ENCODE measurements at regions not wholly inside any gene's neighbourhood (a gene's known extent, or its start where the extent isn't known, plus 50 kb on each side); places are given as distances from the start of the nearest gene placed in this dataset.

DNA sequence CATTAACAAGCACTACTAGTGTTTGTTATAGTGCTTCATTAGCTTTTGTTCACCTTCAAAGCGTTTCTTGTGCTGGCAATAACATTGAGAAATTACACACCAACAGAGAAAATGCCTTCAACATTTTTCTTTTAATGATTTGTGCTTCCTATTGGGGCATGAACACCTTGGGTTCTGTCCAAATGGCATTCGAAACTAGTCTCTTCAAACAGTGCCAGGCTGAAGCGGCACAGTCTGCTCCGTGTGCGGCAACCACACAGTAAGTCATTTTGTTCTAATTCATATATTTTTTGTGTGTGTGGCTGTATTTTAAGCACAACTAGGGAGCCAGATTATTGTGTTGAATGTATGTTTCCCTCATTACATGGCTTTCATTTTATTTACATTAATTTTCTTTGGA, 414.7 kb upstream of the SGCD start:
- DNase-seq (ENCODE audit: low spot score): no peak
- intact Hi-C loops (cut with DNase I): no loop called here

DNA sequence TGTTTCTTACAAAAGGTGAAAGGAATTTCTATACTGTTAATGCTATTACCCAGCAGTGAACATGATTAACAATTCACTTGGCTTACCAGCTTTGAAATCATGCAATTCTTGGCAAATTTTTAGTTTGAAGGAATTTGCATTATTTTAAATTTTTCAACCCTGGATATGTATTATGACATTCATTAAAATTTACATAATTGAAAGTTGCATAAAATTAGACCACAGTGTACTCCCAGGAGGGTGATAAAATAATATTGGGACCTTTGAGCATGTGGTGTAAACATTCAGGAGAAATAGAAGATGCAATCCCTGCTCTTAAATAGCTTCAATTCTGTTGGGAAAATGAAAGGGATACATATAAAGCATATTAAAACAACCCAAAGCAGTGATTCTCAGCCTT, 412.2 kb upstream of the SGCD start:
- intact Hi-C loops (cut with DNase I): no loop called here
- DNase-seq (ENCODE audit: low spot score): no peak

DNA sequence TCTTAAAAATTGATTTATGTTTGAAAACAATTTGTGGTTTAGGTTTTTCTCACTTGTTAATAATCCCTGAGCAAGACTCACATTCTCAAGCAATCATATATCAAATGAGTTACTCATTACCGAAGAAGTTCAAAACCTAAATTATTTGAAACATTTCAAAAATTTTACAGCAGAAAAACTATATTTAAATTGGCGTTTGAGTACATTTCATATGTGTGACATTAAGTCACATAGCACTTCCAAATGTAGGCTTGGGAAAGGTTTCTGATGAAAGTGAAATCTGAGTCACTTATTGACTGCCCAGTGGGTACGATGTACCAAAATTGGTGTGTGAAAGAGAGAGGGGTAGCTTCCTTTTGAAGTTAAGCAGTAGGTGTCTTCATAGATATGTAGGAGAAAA, 411.4 kb upstream of the SGCD start:
- DNase-seq (ENCODE audit: low spot score): no peak
- intact Hi-C loops (cut with DNase I): no loop called here

DNA sequence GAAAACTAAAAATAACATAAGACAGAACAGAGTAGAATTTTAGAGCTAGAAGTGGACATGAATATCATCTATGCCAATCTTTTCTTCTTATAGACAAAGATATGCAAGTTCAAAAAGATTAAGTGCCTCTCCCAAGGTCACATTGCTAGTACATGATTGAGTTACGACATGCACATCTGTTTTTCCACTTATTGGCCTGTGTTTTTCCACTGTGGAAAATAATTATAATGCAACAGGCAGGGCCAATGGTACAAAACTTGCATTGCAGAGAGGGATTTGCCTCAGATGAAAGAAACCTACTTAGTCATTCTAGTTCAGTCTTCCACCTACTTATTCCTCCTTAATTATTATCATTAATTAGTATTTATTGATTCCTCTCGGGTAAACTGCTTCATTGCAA, 407.8 kb upstream of the SGCD start:
- no peak for DNase-seq (ENCODE audit: low spot score)
- intact Hi-C loops (cut with DNase I): no loop called here

DNA sequence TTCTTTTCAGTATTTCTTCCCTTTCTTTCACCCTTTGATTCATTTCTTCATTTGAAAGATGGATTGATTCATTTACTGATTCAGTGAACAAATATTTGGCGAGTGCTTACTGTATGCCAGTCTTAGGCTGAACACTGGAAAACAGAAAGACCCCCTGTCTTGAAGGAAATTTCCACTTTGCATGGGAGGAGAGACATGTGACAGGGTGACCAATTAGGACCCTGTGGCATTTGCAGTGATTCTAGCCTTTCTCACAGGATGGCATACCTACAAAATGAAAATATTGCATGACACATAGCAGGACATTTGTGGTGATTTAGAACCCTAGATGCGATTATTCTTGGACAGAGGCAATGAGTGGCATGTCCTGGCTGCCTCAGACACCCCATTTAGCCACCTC, 407.2 kb upstream of the SGCD start:
- DNase-seq (ENCODE audit: low spot score): no peak
- intact Hi-C loops (cut with DNase I): no loop called here

DNA sequence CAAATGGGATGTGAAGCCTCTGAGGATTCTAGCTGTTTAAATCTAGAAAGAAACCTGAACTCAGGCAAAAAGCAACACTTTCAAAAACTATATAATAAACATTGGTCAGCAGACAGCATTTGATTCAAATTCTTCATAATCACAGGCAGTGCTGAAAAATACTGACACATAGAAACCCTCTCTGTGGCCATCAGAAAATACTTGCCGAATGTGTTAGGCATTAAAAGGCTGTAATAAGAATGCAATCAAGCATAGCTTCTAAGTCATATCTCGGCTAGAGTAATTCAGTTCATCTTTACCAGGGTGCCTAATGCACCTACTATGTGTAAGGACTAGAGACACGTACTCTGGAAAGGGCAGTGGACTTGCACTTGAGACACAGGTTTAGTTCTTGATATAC, 405.3 kb upstream of the SGCD start:
- no peak for DNase-seq (ENCODE audit: low spot score)
- intact Hi-C loops (cut with DNase I): no loop called here

DNA sequence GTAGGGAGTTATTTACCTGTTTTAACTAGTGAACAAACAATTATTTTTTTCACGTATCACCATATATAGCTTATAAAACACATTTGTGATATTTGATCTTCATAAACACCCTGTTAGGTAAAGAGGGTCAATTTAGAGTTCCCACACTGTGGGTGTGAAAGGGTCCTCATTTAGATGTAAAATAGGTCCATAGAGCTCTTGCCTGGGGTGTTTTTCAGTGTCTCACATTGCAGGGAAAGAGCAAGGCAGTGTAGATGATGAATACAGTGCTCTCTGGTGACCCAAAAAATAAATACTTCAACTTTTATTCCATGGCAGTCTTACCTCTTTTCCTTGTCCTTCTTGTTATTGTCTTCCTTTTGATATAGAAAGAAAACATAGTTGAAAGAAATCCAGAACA, 403.2 kb upstream of the SGCD start:
- DNase-seq (ENCODE audit: low spot score): no peak
- intact Hi-C loops (cut with DNase I): no loop called here

DNA sequence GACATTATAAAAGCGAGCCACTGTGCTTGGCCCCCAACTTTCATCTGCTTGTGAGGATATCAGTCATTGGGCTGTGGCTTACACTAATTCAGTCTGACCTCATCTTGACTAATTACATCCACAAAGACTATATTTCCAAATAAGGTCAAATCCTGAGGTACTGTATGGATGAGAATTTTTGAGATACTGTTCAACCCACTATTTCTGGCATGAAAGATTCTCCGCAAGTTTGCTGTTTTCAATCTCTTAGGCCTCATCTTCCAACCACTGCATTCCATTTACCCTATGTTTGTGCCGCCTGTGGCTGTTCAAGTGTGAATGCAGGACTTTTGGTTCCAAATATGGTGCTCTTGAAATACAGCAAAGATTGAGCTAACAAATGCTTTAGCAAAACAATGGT, 400.9 kb upstream of the SGCD start:
- intact Hi-C loops (cut with DNase I): no loop called here
- DNase-seq (ENCODE audit: low spot score): no peak

DNA sequence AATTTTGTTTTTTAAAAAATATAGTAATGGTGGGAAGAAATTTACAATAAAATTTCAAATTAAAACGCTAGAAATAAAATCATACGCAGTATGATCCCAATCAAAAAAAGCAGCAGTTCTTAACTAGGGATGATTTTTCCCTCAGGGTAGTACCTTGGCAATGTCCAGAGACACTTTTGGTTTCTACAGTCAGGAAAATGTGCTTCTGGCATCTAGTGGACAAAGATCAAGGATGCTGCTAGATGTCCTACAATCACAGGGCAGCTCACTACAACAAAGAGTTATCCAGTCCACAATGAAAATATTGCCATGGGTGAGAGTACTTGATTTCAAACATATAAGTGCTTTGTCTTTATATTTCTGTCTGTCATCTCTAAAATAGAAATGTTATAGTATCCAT, 400.2 kb upstream of the SGCD start:
- no peak for DNase-seq (ENCODE audit: low spot score)
- intact Hi-C loops (cut with DNase I): no loop called here

DNA sequence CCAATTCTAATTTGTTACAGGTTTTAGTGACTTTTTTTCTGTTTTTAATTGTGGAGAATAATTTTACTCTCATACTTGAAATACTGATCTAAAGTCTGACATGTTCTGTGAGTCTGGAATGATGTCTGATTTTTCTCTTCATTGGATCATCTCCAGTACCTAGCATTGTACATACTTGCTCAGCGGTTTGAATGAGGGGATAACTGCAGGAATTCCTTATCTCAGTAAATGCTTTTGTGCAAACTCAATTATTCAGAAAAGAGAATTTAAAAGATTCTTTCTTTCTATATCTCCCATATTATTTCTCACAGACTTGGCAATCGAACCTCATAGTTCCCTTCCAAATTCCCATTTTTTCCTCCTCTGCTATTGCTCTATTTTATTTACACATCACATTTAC, 397.9 kb upstream of the SGCD start:
- intact Hi-C loops (cut with DNase I): no loop called here
- DNase-seq (ENCODE audit: low spot score): no peak

DNA sequence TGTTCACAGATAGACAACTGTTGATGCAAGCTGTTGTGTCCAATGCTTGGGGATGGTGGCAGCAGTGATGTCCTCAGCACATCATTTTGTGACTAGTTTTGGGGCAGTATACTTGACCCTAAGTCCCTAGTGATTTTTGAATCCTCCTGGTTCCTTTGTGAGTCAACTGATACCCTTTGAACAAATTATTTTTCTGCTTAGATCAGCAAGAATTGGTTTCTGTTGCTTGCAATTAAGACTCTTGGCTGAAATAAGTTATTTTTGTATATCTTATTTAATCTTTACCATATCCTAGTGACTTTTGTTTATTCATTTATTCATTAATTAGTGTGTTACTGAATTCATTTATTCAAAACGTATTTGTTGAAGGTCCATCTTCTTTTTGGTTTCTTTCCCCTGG, 392.0 kb upstream of the SGCD start:
- intact Hi-C loops (cut with DNase I): loop anchor here (5.0 kb wide), 1 partner anchor 872 kb away; no protein-coding TSS in a partner anchor
- no peak for DNase-seq (ENCODE audit: low spot score)

DNA sequence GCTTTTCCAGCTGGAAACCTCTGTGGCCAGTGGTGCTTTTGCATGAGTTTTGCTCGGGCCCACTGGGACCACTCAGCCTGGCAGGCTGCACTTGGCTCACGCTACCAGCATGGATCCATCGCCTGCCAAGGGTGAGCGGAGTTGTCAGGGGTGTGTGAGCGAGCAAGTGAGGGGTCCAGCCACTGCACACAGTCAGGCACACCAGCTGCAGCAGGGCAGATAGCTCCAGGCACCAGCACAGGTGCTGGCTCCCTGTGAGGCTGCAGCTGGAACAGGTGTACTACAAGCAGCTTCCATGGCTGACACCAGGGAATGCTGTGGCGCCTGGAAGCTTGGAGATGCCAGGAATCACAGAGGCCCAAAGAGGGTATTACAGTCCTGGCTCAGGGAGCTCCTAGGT, 391.2 kb upstream of the SGCD start:
- intact Hi-C loops (cut with DNase I): loop anchor here (5.0 kb wide), 1 partner anchor 872 kb away; no protein-coding TSS in a partner anchor
- no peak for DNase-seq (ENCODE audit: low spot score)

DNA sequence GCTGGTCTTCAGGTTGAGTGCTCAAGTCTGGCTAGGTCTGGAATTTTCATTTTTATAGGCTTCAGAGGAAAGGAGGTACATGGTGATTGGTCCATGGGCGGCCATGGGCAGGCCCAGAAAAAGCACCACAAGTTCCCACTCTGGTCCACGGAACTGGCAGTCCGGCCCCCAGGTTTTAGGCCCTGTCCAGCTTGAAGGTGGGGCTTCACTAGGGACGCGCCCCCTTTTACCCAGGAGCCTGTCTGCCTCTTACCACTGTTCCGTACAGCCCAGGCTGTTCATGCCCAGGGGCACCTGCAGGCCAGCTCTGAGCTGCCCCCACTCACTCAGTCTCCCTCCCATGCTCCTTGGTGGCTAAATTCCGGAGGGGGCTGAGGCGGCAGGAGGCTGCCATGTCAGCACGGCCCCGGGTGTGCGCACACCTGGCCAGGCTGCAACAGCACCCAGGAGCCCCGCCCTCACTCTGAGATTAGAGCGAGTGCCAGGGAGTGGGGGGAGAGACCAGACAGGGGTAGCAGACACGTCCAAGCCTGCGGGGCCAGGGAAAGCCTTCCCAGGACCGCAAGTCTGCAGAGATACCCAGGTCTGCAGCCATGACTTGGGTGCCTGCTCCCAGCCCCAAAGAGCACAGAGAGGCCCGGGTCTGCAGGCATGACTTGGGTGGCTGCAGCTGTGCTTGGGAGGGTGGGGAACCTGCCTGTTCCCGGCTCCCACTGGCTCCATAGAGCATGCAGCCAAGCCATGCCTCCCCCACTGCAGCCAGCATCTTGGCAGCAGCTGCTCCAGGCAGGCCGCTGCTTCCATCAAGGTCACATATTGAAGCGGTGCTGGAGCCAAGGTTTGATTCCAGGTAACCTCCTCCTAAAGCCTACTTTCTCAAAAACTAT, 390.2 kb upstream of the SGCD start:
- intact Hi-C loops (cut with DNase I): loop anchor here (5.0 kb wide), 1 partner anchor 871 kb away; no protein-coding TSS in a partner anchor

DNA sequence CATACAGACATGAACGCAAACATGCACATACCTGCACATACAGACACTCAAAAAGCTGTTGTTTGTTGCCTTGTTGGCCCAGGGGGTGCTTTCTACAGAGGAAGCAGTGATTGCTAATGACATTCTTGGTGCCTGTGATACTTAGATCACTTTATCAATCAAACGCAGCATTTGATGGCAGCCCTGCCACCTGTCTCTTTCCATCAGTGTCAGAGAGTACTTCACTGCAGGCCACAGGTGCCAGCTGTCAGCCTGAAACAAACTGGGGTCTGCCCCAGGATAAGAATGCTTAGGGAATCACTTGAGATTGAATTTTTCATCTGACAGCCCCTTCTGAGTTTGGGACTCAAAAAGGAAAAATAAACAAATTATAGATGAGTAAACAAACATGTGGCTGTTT, 388.9 kb upstream of the SGCD start:
- DNase-seq (ENCODE audit: low spot score): no peak
- intact Hi-C loops (cut with DNase I): loop anchor here (5.0 kb wide), 1 partner anchor 869 kb away; no protein-coding TSS in a partner anchor

More for the DNA sequence above, 390.2 kb upstream of the SGCD start:
- DNase-seq (ENCODE audit: low spot score): no peak

DNA sequence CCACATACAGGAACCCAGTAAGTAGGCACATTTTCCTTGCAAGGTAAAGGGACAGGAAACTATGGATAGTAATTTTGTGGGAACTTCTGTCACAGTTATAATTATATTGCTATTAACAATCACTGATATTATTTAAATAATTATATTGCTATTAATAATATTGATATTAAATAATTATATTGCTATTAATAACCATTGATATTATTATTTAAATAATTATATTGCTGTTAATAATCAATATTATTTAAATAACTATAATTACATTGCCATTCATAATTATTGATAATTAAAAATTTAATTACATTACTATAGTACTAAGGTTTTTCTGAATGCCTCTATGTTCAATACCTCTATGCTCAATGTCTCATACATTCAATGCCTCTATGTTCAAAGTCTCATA, 385.6 kb upstream of the SGCD start:
- no peak for DNase-seq (ENCODE audit: low spot score)
- intact Hi-C loops (cut with DNase I): no loop called here

DNA sequence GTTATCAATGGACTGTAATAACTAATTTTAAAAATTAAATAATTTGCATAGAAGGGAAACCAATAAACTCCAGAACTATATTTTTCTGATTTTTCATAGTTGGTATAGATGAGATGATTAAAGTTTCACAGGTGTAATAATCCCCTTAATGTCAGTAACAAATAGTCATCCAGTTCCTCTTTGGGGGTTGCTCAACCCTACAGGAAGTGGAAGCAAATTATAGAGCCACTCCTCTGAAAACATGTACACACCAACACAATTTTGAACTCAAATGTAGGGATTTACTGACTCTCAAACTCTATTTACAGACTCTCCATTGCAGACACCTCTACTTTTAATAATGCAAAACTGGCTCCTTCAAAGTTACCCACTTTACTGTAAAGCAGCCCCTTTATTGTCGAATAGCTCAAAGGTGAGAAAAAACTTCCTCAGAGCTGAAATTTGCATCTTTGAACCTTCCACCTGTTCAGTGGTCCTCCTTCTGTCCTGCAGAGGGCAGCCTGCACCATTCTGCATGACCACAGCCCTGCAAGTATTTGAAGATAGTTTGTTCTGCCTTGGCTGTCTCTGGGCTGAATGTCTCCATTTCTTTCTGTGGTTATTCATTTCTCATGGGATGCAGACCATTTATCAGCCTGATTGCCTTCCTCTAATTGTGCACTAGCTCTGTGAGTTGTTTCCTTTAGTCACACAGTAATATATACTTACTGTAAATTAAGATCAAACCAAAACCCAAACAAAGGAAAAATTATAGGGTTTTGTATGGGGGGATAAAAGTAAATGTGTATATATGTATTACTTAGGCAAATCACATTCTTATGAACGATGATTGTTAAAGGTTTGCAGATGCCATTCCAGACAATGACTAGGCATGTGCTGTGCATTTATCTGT, 383.2 kb upstream of the SGCD start:
- no peak for DNase-seq (ENCODE audit: low spot score)
- intact Hi-C loops (cut with DNase I): no loop called here

DNA sequence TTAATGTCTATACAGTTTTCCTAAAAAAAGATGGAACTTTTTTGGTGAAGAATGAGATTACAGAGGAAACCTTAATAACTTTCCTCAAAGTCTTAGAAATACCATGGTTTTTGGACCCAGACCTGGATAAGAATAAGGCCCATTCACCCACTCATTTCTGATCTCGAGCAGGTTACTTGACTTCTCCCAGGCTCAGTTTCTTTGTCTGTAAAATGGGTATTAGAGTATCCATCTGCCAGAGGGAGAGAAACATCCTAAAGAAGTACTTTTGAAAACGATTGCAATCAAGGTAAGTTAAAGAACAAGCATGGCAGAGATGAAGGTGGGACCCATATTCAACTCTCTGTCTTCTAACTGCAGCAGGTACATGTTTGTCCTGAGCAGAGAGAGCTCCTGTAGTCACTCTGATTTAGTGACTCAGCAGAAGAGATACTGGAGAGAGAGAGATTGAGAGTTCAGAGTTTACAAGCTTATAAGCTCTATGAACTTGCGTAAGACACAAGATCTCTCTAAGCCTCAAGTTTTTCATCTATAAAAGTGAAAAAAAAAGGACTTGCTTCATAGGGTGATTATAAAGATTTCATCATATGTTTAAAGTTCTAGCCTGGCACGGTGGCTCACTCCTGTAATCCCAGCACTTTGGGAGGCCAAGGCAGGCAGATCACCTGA, 379.4 kb upstream of the SGCD start:
- DNase-seq (ENCODE audit: low spot score): no peak
- intact Hi-C loops (cut with DNase I): no loop called here

DNA sequence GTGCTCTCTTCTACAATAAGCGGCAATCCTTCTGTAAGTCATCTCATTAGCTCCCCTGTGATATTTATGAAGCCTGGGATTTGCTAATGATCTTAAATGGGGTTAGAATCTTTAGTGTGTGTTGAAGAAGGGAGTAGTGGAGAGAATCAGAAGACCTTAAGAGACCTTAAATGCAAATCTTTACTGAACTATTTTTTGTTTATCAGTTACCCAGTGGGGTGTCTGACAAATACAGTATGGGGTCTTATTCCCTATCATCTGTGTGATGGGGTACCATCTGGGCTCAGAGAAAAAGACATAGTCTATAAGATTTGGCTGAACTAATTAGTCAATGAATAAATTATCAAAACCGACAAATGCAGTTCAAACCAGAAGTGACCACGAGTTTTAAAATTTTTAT, 378.4 kb upstream of the SGCD start:
- DNase-seq (ENCODE audit: low spot score): no peak
- intact Hi-C loops (cut with DNase I): no loop called here

DNA sequence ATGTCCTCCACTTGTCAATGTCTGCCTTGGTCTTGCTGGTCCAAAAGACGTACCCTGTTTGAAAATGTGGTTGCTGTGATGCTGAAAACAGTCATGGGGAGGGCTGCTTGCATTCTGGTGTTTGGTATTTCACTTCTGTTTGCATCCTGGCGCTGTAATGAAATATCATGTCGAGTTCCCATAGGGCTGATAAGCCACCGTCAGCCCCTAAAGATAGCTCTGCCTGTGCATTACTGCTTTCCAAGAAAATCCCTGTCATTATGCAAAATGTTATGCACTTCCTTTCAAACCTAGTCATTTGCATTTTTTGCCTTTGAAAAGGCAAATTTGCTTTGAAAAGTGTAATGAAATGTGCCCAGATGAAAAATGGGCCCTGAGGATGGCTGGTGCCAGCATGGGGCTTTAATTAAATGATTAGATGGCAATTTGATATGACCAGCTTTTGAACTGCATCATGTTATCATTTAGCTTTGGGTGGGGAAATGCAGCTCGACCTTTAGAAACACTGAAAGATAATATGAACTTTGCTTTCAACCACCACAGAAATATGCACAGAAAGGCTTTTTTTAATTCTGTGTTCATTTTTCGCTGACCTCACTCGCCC, 374.4 kb upstream of the SGCD start:
- intact Hi-C loops (cut with DNase I): no loop called here
- DNase-seq (ENCODE audit: low spot score): no peak

DNA sequence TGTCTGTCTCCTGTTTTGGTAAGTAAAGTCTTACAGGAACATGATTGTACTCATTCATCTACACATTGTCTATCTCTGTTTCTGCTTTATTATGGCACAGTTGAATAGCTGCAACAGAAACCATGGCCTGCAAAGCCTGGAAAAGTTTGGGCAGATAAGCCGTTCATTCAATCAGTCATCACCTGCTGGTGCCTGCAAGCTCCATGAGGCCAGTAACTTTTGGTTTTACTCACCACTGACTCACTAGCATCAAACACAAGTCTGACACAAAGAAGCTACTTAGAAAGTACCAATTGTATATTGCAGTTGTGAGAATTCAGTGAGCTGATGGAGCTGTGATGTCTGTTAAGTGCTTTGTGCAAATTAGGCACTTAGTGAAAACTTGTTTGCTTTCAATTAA, 373.6 kb upstream of the SGCD start:
- intact Hi-C loops (cut with DNase I): no loop called here
- DNase-seq (ENCODE audit: low spot score): no peak

Data from cardiac septum (tissue), 1 donor.